HG02885 (cell line): ENCODE measurements at regions not wholly inside any gene's neighbourhood (a gene's known extent, or its start where the extent isn't known, plus 50 kb on each side); places are given as distances from the start of the nearest gene placed in this dataset.

ENCODE experiments used
- ATAC-seq: cut with Tn5 transposase; IDR thresholded peaks from one replicate; pipeline ENCODE4 v1.9.1; 2021; ENCODE audit warnings: mild to moderate bottlenecking; ENCODE audit not compliant: unreplicated experiment, poor library complexity

- no peak for ATAC-seq
Measured at GRCh38 chrX:20361890-20362262, 95.2 kb upstream of the RPS6KA3 start.

- no peak for ATAC-seq
Measured at GRCh38 chrX:20361081-20361889, 94.6 kb upstream of the RPS6KA3 start.

GRCh38 chrX:20355187-20355586 lies 88.5 kb upstream of the RPS6KA3 start:
- ATAC-seq, result no peak

GRCh38 chrX:20354505-20354904 lies 87.8 kb upstream of the RPS6KA3 start:
- no peak for ATAC-seq

- peak; percentile 60 for ATAC-seq
Measured at GRCh38 chrX:20352935-20353336, 86.2 kb upstream of the RPS6KA3 start.

- peak; percentile 18 for ATAC-seq
Measured at GRCh38 chrX:20352504-20352903, 85.8 kb upstream of the RPS6KA3 start.

GRCh38 chrX:20350596-20350995 lies 83.9 kb upstream of the RPS6KA3 start:
- no peak for ATAC-seq

- ATAC-seq, result no peak
Measured at GRCh38 chrX:20348139-20348538, 81.4 kb upstream of the RPS6KA3 start.

- ATAC-seq, result no peak
Measured at GRCh38 chrX:20347481-20347880, 80.8 kb upstream of the RPS6KA3 start.

- no peak for ATAC-seq
Measured at GRCh38 chrX:20333672-20334071, 67.0 kb upstream of the RPS6KA3 start.

GRCh38 chrX:20330545-20330944 lies 63.8 kb upstream of the RPS6KA3 start:
- no peak for ATAC-seq

- no peak for ATAC-seq
Measured at GRCh38 chrX:20329435-20329834, 62.7 kb upstream of the RPS6KA3 start.

GRCh38 chrX:20325786-20326388 lies 59.2 kb upstream of the RPS6KA3 start:
- no peak for ATAC-seq

GRCh38 chrX:20322887-20323286 lies 56.2 kb upstream of the RPS6KA3 start:
- ATAC-seq, result no peak

GRCh38 chrX:20320461-20321159 lies 53.9 kb upstream of the RPS6KA3 start:
- ATAC-seq, result peak; percentile 97

- ATAC-seq, result no peak
Measured at GRCh38 chrX:20319054-20319453, 52.3 kb upstream of the RPS6KA3 start.

- ATAC-seq, result no peak
Measured at GRCh38 chrX:20317873-20318272, 51.2 kb upstream of the RPS6KA3 start.
